ENCODE measurements at regions not wholly inside any gene's neighbourhood (a gene's known extent, or its start where the extent isn't known, plus 50 kb on each side); places are given as distances from the start of the nearest gene placed in this dataset.

GRCh38 chr5:65073250-65073661 lies 304.5 kb downstream of the CWC27 start:
- Mint-ChIP-seq H3K4me1 (ENCODE audit: low read depth, unreplicated experiment) (no peaks in the 10 kb centered on the region), H3K27me3 (ENCODE audit: insufficient read depth, unreplicated experiment) (peaks cover 2% of the 10 kb centered on the region), H3K4me3 (ENCODE audit: unreplicated experiment) (no peak overlapping the region), H3K36me3 (ENCODE audit: insufficient read depth, unreplicated experiment) (no peaks in the 10 kb centered on the region), H3K9me3 (ENCODE audit: unreplicated experiment) (no peaks in the 10 kb centered on the region), H3K27ac (ENCODE audit: unreplicated experiment) (no peak overlapping the region)
- no peak for DNase-seq
- Histone ChIP-seq H3K36me3 (ENCODE audit: control insufficient read depth, insufficient read depth, low read length) (no peaks in the 10 kb centered on the region), H3K4me3 (ENCODE audit: low read depth, low read length) (no peak overlapping the region), H3K9me3 (no peaks in the 10 kb centered on the region), H3K27me3 (replicated peaks; ENCODE audit: control insufficient read depth, insufficient read depth, low read length) (peaks cover 1% of the 10 kb centered on the region; the same call in 1 of the 2 replicates), H3K4me1 (no peaks in the 10 kb centered on the region)
- no peak for TF ChIP-seq CTCF (IDR thresholded peaks at IDR 0.05; ENCODE audit: insufficient read depth in 1 of 2, low read depth in 1 of 2, low read length in 1 of 2, severe bottlenecking in 1 of 2, unreplicated experiment in 1 of 2)
- CTCF ChIA-PET, result no interaction called here
- intact Hi-C loops (cut with micrococcal nuclease; ENCODE audit: unreplicated experiment), result loop anchor here (10.0 kb wide), 1 partner anchor 412 kb away; the partner anchor contains the start of gene ADAMTS6
- POLR2A ChIA-PET, result no interaction called here
- no TSS peak for BruUV-seq (replicated peaks)

DNA sequence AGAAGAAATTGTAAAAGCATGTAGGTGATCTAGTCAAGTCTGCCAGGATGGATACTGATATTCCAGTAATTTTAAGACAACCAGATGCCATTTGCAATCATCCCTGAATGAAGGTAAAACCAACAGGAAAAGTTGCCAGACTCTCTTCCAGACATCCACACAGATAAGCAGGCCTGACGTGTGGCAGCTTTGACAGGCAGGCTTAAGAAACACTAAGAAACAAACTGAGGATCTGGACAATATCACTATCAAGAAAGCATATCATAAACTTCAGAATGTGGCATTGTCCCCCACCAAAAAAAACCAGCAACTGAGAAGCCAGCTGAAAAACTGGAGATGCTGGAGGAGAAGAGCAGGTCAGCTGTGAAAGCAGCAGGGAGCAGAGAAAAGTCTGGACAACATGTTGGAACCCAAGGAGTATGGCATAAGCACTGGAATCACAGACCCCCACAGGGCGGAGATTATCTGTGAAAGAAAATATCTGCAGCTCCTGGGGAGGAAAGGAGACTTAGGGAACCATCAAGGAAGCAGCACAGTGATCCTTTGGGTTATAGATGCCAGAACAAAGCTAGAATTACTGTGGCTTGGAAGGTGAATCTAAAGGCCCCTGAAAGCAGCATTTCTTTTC lies 307.0 kb downstream of the CWC27 start:
- TF ChIP-seq CTCF (IDR thresholded peaks at IDR 0.05; ENCODE audit: insufficient read depth in 1 of 2, low read depth in 1 of 2, low read length in 1 of 2, severe bottlenecking in 1 of 2, unreplicated experiment in 1 of 2), result no peak
- no peaks in the 10 kb centered on the region for H3K27me3 Mint-ChIP-seq (ENCODE audit: insufficient read depth, unreplicated experiment)
- POLR2A ChIA-PET, result no interaction called here
- no peak overlapping the region for H3K4me3 ChIP-seq (ENCODE audit: low read depth, low read length)
- no peak overlapping the region for H3K4me3 Mint-ChIP-seq (ENCODE audit: unreplicated experiment)
- no peaks in the 10 kb centered on the region for H3K36me3 Mint-ChIP-seq (ENCODE audit: insufficient read depth, unreplicated experiment)
- H3K4me1 ChIP-seq, result peaks cover under 1% of the 10 kb centered on the region; the same call in 1 of the 2 replicates
- no TSS peak for BruUV-seq (replicated peaks)
- peaks cover 1% of the 10 kb centered on the region; the same call in 1 of the 2 replicates for H3K27me3 ChIP-seq (replicated peaks; ENCODE audit: control insufficient read depth, insufficient read depth, low read length)
- intact Hi-C loops (cut with micrococcal nuclease; ENCODE audit: unreplicated experiment), result loop anchor here (1.0 to 10.0 kb wide), 2 partner anchors 23 to 409 kb away; partner anchors contain the start of gene ADAMTS6
- H3K9me3 ChIP-seq, result no peaks in the 10 kb centered on the region
- CTCF ChIA-PET, result interaction anchor here (0.9 kb wide), 1 partner anchor 265 kb away, joined by 3 read pairs; no protein-coding TSS in a partner anchor
- no peaks in the 10 kb centered on the region for H3K36me3 ChIP-seq (ENCODE audit: control insufficient read depth, insufficient read depth, low read length)
- no peak overlapping the region for H3K27ac Mint-ChIP-seq (ENCODE audit: unreplicated experiment)
- H3K4me1 Mint-ChIP-seq (ENCODE audit: low read depth, unreplicated experiment), result no peaks in the 10 kb centered on the region
- H3K9me3 Mint-ChIP-seq (ENCODE audit: unreplicated experiment), result no peaks in the 10 kb centered on the region
- no peak for DNase-seq

DNA sequence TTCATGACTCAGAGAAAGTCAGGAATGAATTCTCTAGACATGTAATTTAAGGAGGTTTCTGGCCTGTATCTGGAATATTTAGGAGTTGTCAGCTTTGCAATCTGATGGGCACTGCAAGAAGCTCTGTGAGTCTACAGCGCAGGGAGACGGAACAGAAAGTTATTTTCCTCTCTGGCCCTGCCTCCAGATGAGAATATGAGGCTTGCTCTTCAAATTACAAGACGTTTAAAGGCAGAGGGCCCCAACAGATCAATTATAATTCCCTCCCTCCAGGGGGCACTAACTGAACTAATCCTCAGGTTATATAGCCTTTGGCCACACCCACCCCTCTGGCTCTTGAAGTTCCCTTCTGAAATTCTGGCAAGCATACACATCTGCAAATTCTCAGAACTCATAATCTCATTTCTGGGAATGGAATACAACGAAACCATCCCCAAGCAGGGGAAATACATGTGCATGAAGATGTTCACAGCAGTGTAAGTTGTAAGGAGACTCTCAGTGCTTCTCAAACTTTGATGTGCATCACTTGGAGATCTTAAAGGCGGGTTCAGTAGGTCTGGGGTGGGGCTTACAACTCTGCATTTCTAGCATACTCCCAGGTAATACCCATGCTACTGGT lies 307.6 kb downstream of the CWC27 start:
- TF ChIP-seq CTCF (IDR thresholded peaks at IDR 0.05; ENCODE audit: insufficient read depth in 1 of 2, low read depth in 1 of 2, low read length in 1 of 2, severe bottlenecking in 1 of 2, unreplicated experiment in 1 of 2), result peak; percentile 8 to 15
- intact Hi-C loops (cut with micrococcal nuclease; ENCODE audit: unreplicated experiment), result loop anchor here (1.0 to 10.0 kb wide), 2 partner anchors 22 to 408 kb away; partner anchors contain the start of gene ADAMTS6
- H3K4me3 Mint-ChIP-seq (ENCODE audit: unreplicated experiment), result no peak overlapping the region
- H3K4me1 ChIP-seq, result peaks cover 7% of the 10 kb centered on the region; the same call in 1 of the 2 replicates
- H3K36me3 Mint-ChIP-seq (ENCODE audit: insufficient read depth, unreplicated experiment), result no peaks in the 10 kb centered on the region
- no TSS peak for BruUV-seq (replicated peaks)
- ChIA-PET POLR2A (no interaction called here), CTCF (interaction anchor here (0.9 kb wide), 1 partner anchor 265 kb away, joined by 3 read pairs; no protein-coding TSS in a partner anchor)
- no peak overlapping the region for H3K4me3 ChIP-seq (ENCODE audit: low read depth, low read length)
- no peaks in the 10 kb centered on the region for H3K9me3 Mint-ChIP-seq (ENCODE audit: unreplicated experiment)
- H3K27me3 Mint-ChIP-seq (ENCODE audit: insufficient read depth, unreplicated experiment), result no peaks in the 10 kb centered on the region
- peak; percentile 56 to 61 for DNase-seq
- no peaks in the 10 kb centered on the region for H3K4me1 Mint-ChIP-seq (ENCODE audit: low read depth, unreplicated experiment)
- H3K36me3 ChIP-seq (ENCODE audit: control insufficient read depth, insufficient read depth, low read length), result no peaks in the 10 kb centered on the region
- no peak overlapping the region for H3K27ac Mint-ChIP-seq (ENCODE audit: unreplicated experiment)
- H3K9me3 ChIP-seq, result no peaks in the 10 kb centered on the region
- peaks cover 1% of the 10 kb centered on the region; the same call in 1 of the 2 replicates for H3K27me3 ChIP-seq (replicated peaks; ENCODE audit: control insufficient read depth, insufficient read depth, low read length)

Measured in Caco-2 (cell line).